Adrenal gland (tissue), 9 donors: ENCODE measurements at regions not wholly inside any gene's neighbourhood (a gene's known extent, or its start where the extent isn't known, plus 50 kb on each side); places are given as distances from the start of the nearest gene placed in this dataset.

Source experiments
- DNase-seq, 7 donors: peaks; one replicate each; pipeline ENCODE4 v3.0.0-alpha.2; 2019 to 2020
- H3K27ac ChIP-seq, 5 donors: fragments of 200-600 bp; sonication (generic) in 4 of 5; 1 replicate in 3 of 5; 2 replicates in 2 of 5; pipeline versions ENCODE4 v1.5.1 to v1.8.0; 2016 to 2020; ENCODE audit warnings: mild to moderate bottlenecking in 1 of 5
- H3K27me3 ChIP-seq: fragments of 200-600 bp; 2 replicates; pipeline ENCODE4 v1.8.0; 2021
- H3K36me3 ChIP-seq, 2 donors: fragments of 200-600 bp; replicated peaks in 1 of 2; 1 replicate in 1 of 2; 2 replicates in 1 of 2; pipeline versions ENCODE4 v1.5.1 to v1.8.0; 2018 to 2022
- H3K4me1 ChIP-seq, 2 donors: fragments of 200-600 bp; replicated peaks in 1 of 2; 1 replicate in 1 of 2; 2 replicates in 1 of 2; pipeline versions ENCODE4 v1.5.1 to v1.8.0; 2018 to 2021
- H3K4me3 ChIP-seq, 4 donors: fragments of 200-600 bp; sonication (generic) in 3 of 4; one replicate each; pipeline ENCODE4 v1.5.1; 2016 to 2018
- H3K9me3 ChIP-seq, 3 donors: fragments of 200-600 bp; sonication (generic) in 1 of 3; replicated peaks in 1 of 3; 1 replicate in 2 of 3; 2 replicates in 1 of 3; pipeline versions ENCODE4 v1.5.1 to v1.8.0; 2016 to 2021
- CTCF ChIP-seq, 6 experiments: fragments of 450-650 bp in 4 of 6; fragments of 200-600 bp in 2 of 6; sonication (generic) in 1 of 6; IDR thresholded peaks; 1 replicate in 5 of 6; 2 replicates in 1 of 6; pipeline versions ENCODE4 v1.5.1 to v1.8.0; 2016 to 2021; ENCODE audit warnings: antibody characterized with exemption in 6 of 6, mild to moderate bottlenecking in 2 of 6, moderate library complexity in 1 of 6
- POLR2A ChIP-seq, 2 donors: fragments of 450-650 bp; IDR thresholded peaks; one replicate each; pipeline ENCODE4 v1.6.1; 2017; ENCODE audit warnings: antibody characterized with exemption in 2 of 2, mild to moderate bottlenecking in 2 of 2, moderate library complexity in 1 of 2
- WGBS, 4 donors: extraction: QIAGEN DNeasy Blood & Tissue Kit in 2 of 4; methylation state at CpG; one replicate each; pipeline versions ENCODE4 v1.1.5 to v1.1.7; 2013 to 2017; 5-methylcytosine and 5-hydroxymethylcytosine counted together
- intact Hi-C, 2 donors: fragments of 100-400 bp; cut with DNase I; formaldehyde crosslinking; loops; one replicate each; pipeline versions ENCODE4 v1.14.1 to v1.15.0; 2022 to 2023
- donor health status: healthy with polysubstance abuse.
- donor health status: Bipolar disorder and iron deficiency.
- donor health status: DM: yes; HTN: yes; CAD: no.
- donor health status: DM: no; HTN: no; CAD: no.
- donor health status: DM: no; HTN: no; CAD: no.

- H3K4me3 ChIP-seq = no peak overlapping the region
- 60 to 65% (median 63%) methylated on average over 3 of the region's 3 CpGs for WGBS, 4 donors
- no peaks in the 10 kb centered on the region for H3K27me3 ChIP-seq
- no peak for DNase-seq
- no peak for TF ChIP-seq POLR2A (IDR thresholded peaks at IDR 0.05)
- TF ChIP-seq CTCF (IDR thresholded peaks at IDR 0.05) = no peak
- H3K36me3 ChIP-seq = no peaks in the 10 kb centered on the region
- no peak overlapping the region for H3K27ac ChIP-seq
- H3K9me3 ChIP-seq = no peaks in the 10 kb centered on the region
- intact Hi-C loops = no loop called here
- no peaks in the 10 kb centered on the region for H3K4me1 ChIP-seq
Observed at GRCh38 chr6:90905351-90905750, 318.5 kb upstream of the MAP3K7 start.

GRCh38 chr6:90900034-90900433, 313.2 kb upstream of the MAP3K7 start:
- 70 to 83% (median 72%) methylated on average over 2 of the region's 2 CpGs for WGBS, 4 donors
- H3K4me3 ChIP-seq = no peak overlapping the region
- H3K9me3 ChIP-seq = no peaks in the 10 kb centered on the region
- intact Hi-C loops = no loop called here
- no peaks in the 10 kb centered on the region for H3K27me3 ChIP-seq
- no peaks in the 10 kb centered on the region for H3K4me1 ChIP-seq
- DNase-seq = no peak
- TF ChIP-seq POLR2A (IDR thresholded peaks at IDR 0.05) = no peak
- TF ChIP-seq CTCF (IDR thresholded peaks at IDR 0.05) = no peak
- no peaks in the 10 kb centered on the region for H3K36me3 ChIP-seq
- H3K27ac ChIP-seq = no peak overlapping the region

GRCh38 chr6:90898763-90899162, 311.9 kb upstream of the MAP3K7 start:
- no peak for DNase-seq
- 70 to 88% (median 84%) methylated on average over 4 of the region's 4 CpGs for WGBS, 4 donors
- Histone ChIP-seq H3K9me3 (no peaks in the 10 kb centered on the region), H3K4me3 (no peak overlapping the region), H3K36me3 (no peaks in the 10 kb centered on the region), H3K27ac (no peak overlapping the region), H3K27me3 (no peaks in the 10 kb centered on the region), H3K4me1 (no peaks in the 10 kb centered on the region)
- intact Hi-C loops = no loop called here
- TF ChIP-seq CTCF (IDR thresholded peaks at IDR 0.05) = no peak
- TF ChIP-seq POLR2A (IDR thresholded peaks at IDR 0.05) = no peak

- 55 to 72% (median 64%) methylated on average over 3 of the region's 3 CpGs for WGBS, 4 donors
Observed at GRCh38 chr6:90896075-90896547, 309.2 kb upstream of the MAP3K7 start.

More at GRCh38 chr6:90896075-90896547, 309.2 kb upstream of the MAP3K7 start:
- intact Hi-C loops = no loop called here
- no peak overlapping the region for H3K27ac ChIP-seq
- H3K27me3 ChIP-seq = no peaks in the 10 kb centered on the region
- TF ChIP-seq POLR2A (IDR thresholded peaks at IDR 0.05) (no peak), CTCF (IDR thresholded peaks at IDR 0.05) (no peak)
- no peak overlapping the region for H3K4me3 ChIP-seq
- DNase-seq = no peak
- no peaks in the 10 kb centered on the region for H3K36me3 ChIP-seq
- H3K9me3 ChIP-seq = no peaks in the 10 kb centered on the region
- H3K4me1 ChIP-seq = no peaks in the 10 kb centered on the region
